NCI-H1436 (cell line): ENCODE measurements at regions not wholly inside any gene's neighbourhood (a gene's known extent, or its start where the extent isn't known, plus 50 kb on each side); places are given as distances from the start of the nearest gene placed in this dataset.

ENCODE experiments used
- DNase-seq: peaks from one replicate; lab custom pipeline; 2025; lab: John Stamatoyannopoulos, UW

DNA sequence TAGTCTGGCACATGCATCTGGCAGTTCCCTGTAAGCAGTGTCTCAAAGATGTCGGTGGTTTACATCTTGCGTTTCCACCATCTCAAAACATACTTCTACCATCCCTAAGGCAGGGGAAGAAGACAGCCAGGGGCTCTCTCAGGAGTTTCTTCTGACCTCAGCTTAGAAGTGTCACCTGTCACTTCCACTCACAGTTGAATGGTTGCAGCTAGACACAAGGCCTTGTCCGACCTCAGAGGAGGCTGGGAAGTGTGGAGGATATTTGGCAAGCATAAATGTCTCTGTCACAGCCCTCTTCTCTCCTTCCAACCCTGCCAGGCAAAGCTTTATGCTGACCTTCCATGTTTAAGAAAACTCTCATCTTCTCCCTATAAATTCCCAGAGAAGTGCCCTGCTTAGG, 193.3 kb downstream of the HERPUD2 start:
- DNase-seq: no peak

GRCh38 chr7:35499226-35499625, 195.7 kb downstream of the HERPUD2 start:
- no peak for DNase-seq

GRCh38 chr7:35498416-35498815, 196.5 kb downstream of the HERPUD2 start:
- DNase-seq: no peak

- DNase-seq: no peak
Observed at GRCh38 chr7:35495844-35496243, 199.1 kb downstream of the HERPUD2 start.

- DNase-seq: no peak
Observed at GRCh38 chr7:35495377-35495776, 199.6 kb downstream of the HERPUD2 start.

DNA sequence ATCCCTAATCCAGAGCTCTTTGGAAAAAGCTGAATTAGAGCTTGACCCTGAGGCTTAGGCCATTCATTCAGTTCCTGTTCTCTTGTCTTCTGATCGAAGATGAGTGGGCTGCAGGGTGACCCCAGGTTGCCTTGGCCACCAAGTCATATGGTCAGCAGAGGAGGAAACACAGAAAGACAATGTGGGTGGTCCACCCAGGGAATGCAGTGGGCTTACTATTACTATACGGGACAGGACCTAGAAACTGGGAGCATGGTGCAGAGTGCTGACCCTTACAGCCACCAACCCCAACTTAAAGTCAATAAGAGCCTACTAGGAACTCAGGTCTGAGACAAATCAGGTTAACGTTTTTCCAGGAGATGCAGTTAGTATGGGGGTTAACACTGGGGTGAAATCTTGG, 200.5 kb downstream of the HERPUD2 start:
- DNase-seq: no peak

- DNase-seq: no peak
Observed at GRCh38 chr7:35492451-35493175, 202.3 kb downstream of the HERPUD2 start.

DNA sequence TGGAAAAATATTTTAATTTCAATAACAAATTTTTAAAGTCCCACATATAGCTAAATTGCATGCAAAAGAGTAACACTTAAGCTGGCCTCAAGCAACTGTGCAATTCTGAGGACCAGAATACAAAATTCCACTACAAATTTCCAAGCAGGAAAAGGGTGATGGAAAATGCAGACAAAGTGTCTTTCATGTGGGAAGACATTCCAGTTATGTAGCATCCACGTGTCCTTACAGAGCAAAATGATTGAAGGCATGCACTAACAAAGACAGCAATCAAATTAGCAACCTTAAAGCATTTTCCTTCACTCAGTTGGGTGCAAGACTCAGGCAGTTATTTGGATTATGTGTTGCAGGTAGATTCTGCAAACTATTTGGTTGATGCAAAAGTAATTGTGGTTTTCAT, 203.7 kb downstream of the HERPUD2 start:
- no peak for DNase-seq

- no peak for DNase-seq
Observed at GRCh38 chr7:35487841-35488240, 207.1 kb downstream of the HERPUD2 start.

GRCh38 chr7:35487402-35487801, 207.5 kb downstream of the HERPUD2 start:
- DNase-seq: no peak

DNA sequence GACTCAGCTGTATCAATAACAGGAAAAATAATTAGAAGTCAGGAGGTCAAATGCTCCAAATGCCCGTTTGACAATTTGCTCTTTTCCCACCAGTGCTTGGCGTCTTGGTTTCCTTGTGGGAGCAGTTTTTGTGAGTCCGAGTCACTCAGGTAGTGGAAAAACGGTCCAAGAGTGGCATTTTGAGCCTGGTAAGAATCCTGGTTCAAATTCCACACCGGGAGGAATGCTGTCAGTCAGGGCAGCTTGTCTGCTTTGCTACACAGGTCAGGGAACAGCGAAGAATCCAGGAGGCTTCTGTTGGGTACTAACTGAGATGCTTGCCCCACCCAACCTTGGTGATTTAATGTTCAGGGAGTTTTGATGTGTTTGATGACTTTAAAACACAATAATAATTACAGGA, 209.5 kb downstream of the HERPUD2 start:
- DNase-seq: no peak

DNA sequence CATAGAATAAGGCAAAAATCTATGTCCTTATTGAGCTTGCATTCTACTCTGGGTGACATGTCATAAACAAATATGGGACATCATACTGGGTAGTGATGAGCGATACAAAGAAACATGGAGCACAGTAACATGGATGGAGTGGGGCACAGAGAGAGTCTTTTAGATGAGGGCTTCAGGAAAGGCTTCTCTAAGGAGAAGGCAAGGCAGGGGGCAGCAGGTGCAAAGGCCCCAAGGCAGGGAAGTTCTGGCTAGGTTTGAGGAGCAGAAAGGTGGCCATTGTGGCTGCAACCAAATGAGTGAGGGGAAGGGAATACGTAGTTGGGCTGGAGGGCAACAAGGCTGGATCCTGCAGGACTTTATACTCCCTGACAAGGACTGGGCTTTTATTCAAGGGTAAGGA, 211.4 kb downstream of the HERPUD2 start:
- no peak for DNase-seq

DNA sequence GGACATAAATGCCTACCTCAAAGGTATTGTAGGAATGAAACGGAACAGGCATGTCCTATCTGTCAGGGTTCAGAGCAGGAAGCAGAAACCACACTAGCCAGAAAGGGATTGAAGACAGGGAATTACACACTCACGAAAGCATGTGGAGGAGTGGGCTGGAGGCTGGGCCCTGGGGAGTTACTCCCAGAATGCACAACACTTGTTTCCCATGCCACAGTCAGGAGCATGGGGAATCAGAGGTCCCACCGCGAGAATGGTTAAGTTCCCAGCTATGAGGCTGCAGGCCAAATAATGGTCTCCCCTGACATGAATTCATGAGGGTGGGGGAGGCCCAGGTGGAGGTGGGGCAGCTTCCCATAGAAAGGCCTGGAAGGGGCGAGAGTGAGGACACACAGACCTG, 212.7 kb downstream of the HERPUD2 start:
- DNase-seq: no peak

- DNase-seq: no peak
Observed at GRCh38 chr7:35480806-35481205, 214.1 kb downstream of the HERPUD2 start.

GRCh38 chr7:35477609-35478008, 217.3 kb downstream of the HERPUD2 start:
- DNase-seq: no peak

GRCh38 chr7:35474100-35474499, 220.2 kb upstream of the TBX20 start:
- DNase-seq: no peak

GRCh38 chr7:35468606-35469005, 214.7 kb upstream of the TBX20 start:
- DNase-seq: no peak

DNA sequence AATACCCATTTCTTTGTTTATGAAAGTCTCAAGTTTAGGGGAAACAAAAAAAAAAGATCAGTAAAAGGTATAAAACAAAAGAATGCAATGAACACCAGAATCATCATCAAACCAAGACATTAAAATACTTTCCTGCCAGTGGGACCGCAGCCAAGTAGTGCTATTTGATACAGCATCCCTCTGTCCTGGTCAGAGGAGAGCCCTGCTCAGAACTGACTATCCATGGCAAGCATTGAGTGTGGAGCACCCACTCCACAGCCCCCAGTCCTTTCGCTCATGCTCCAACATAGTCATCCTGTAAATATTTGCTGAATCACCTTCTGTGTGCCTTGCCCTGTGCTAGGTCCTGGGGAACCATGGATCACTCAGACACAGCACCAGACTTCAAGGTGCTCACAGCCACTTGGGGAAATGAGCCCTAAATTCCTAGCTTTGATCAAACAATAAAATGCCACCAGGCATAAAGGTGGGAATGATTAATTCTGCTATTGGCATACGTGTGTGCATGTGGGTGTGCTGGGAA, 213.6 kb upstream of the TBX20 start:
- DNase-seq: no peak

- DNase-seq: no peak
Observed at GRCh38 chr7:35465791-35466336, 212.0 kb upstream of the TBX20 start.

DNA sequence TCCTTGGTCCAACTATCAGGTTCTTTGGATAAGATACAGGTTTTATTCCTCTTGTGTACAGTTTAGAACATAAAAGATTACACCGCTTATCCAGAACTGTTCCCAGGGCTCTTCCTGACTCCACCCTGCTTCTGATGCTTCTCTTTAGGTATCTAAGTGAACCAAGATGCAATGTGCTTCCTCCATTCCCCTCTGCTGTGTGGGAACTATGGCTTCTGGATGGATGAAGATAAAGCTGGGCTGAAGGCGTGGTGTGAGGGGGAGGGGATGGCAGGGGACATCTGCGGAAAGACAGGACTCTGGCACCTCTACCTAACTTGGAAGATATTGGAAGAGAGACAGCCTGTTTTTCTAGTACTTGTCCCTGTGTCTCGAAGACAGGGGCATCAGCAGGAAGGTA, 209.9 kb upstream of the TBX20 start:
- DNase-seq: no peak

DNA sequence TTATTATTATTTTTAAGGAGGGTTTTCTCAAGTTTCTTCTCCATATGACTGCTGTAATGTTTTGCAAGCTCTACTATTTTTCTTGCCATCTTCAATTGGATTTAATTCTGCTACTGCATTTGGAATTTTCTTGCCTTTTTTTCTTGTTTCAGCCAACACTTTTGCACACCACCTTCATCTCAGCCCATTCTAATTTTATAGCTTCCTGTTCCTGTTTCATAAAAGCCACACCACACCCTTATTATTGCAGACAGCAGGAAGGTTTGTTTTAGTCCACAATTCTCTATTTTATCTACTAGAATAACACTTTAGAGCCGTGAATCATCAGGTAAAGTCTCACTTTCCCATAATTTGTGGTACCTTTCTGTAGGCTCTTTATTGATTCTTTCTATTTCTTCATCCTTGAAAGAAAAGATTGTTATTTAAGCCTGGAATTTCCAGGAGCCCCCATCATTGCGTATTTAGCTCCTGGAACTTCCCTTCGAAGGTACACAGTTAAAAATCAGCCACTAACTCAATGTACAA, 209.3 kb upstream of the TBX20 start:
- no peak for DNase-seq

GRCh38 chr7:35454575-35455385, 200.9 kb upstream of the TBX20 start:
- no peak for DNase-seq
